OCI-LY1 (cell line): ENCODE measurements at regions not wholly inside any gene's neighbourhood (a gene's known extent, or its start where the extent isn't known, plus 50 kb on each side); places are given as distances from the start of the nearest gene placed in this dataset.

Source experiments
- H2AFZ ChIP-seq: fragments of 200-600 bp; sonication (generic), shearing (Covaris generic); 2 replicates; pipeline ENCODE4 v1.6.0; 2014; ENCODE audit warnings: antibody characterized with exemption, mild to moderate bottlenecking, low read length
- H3F3A ChIP-seq: fragments of 200-600 bp; sonication (generic), shearing (Covaris generic); 2 replicates; pipeline ENCODE4 v1.6.0; 2014; ENCODE audit warnings: mild to moderate bottlenecking, antibody characterized with exemption, low read length, moderate library complexity; ENCODE audit not compliant: insufficient read depth
- H3K27ac ChIP-seq: fragments of 200-600 bp; sonication (generic); 2 replicates; pipeline ENCODE4 v1.5.1; 2014; ENCODE audit warnings: low read length, mixed run types, mild to moderate bottlenecking, low read depth; ENCODE audit not compliant: poor library complexity, severe bottlenecking
- H3K27me3 ChIP-seq: fragments of 200-600 bp; sonication (generic); 2 replicates; pipeline ENCODE4 v1.6.0; 2014; ENCODE audit warnings: antibody characterized with exemption, mild to moderate bottlenecking, low read length, moderate library complexity; ENCODE audit not compliant: insufficient read depth
- H3K36me3 ChIP-seq: fragments of 200-600 bp; sonication (generic); 2 replicates; pipeline ENCODE4 v1.6.1; 2014; ENCODE audit warnings: mild to moderate bottlenecking, antibody characterized with exemption, low read length, moderate library complexity, mixed read lengths; ENCODE audit not compliant: insufficient read depth
- H3K4me1 ChIP-seq: fragments of 200-600 bp; sonication (generic); 2 replicates; pipeline ENCODE4 v1.5.1; 2014; ENCODE audit warnings: mild to moderate bottlenecking, low read length, moderate library complexity; ENCODE audit not compliant: insufficient read depth, severe bottlenecking
- H3K4me2 ChIP-seq: fragments of 200-600 bp; sonication (generic), shearing (Covaris generic); 2 replicates; pipeline ENCODE4 v1.6.1; 2014; ENCODE audit warnings: low read length
- H3K4me3 ChIP-seq: fragments of 200-600 bp; sonication (generic); 2 replicates; pipeline ENCODE4 v1.5.1; 2014; ENCODE audit warnings: low read length, low read depth, mild to moderate bottlenecking, mixed read lengths; ENCODE audit not compliant: poor library complexity, severe bottlenecking
- H3K79me2 ChIP-seq: fragments of 200-600 bp; shearing (Covaris generic); 2 replicates; pipeline ENCODE4 v1.6.1; 2016; ENCODE audit warnings: mixed run types, low read length, mixed read lengths; ENCODE audit not compliant: insufficient read depth
- H3K9ac ChIP-seq: fragments of 200-600 bp; sonication (generic), shearing (Covaris generic); 2 replicates; pipeline ENCODE4 v1.6.1; 2014; ENCODE audit warnings: mild to moderate bottlenecking, low read length, mixed read lengths
- H3K9me2 ChIP-seq: fragments of 200-600 bp; sonication (generic), shearing (Covaris generic); 2 replicates; pipeline ENCODE4 v1.6.1; 2014; ENCODE audit warnings: low read depth, mild to moderate bottlenecking, low read length, mixed read lengths
- H3K9me3 ChIP-seq: fragments of 200-600 bp; shearing (Covaris generic); 2 replicates; pipeline ENCODE4 v1.6.1; 2014; ENCODE audit warnings: low read length, mixed read lengths
- H4K20me1 ChIP-seq: fragments of 200-600 bp; sonication (generic), shearing (Covaris generic); 2 replicates; pipeline ENCODE4 v1.6.0; 2016; ENCODE audit warnings: mild to moderate bottlenecking, low read length; ENCODE audit not compliant: insufficient read depth
- EZH2 ChIP-seq: fragments of 200-600 bp; sonication (generic), shearing (Covaris generic); IDR thresholded peaks from 2 replicates; pipeline ENCODE4 v1.8.0; 2017; ENCODE audit warnings: borderline replicate concordance, mixed run types, mild to moderate bottlenecking, antibody characterized with exemption, low read length, moderate library complexity, mixed read lengths
- TF ChIP-seq, protein P1 (sequence below): fragments of 200-600 bp; sonication (generic), shearing (Covaris generic); IDR thresholded peaks from 2 replicates; pipeline ENCODE4 v1.5.1; 2017; ENCODE audit warnings: mild to moderate bottlenecking, antibody characterized with exemption, low read length, moderate library complexity, mixed read lengths

DNA sequence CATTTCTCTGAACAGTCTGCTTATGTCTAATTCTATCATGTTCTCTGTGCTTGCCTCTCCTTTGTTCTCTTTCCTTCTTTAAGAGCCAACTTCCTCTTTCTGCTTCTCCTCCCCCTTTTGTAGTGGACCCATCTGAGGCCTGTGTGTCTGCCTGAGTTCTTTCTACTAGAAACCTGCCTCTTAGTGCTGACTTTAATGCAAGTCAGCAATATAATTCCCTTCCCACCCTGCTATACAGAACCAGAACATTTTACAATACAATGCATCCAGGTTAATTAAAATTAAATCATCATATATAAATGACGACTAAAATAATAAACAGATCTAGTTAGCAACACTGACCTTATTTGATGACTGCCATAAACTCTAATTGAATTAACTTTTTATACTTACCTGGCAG is 82.6 kb upstream of the GAS1 start:
- H4K20me1 ChIP-seq = no peaks in the 10 kb centered on the region
- no peaks in the 10 kb centered on the region for H3K9me3 ChIP-seq
- H3K4me1 ChIP-seq = no peaks in the 10 kb centered on the region
- no peaks in the 10 kb centered on the region for H3F3A ChIP-seq
- H3K4me3 ChIP-seq = no peak overlapping the region
- H3K9ac ChIP-seq = no peak overlapping the region
- H3K36me3 ChIP-seq = no peaks in the 10 kb centered on the region
- H2AFZ ChIP-seq = no peak overlapping the region
- no peaks in the 10 kb centered on the region for H3K9me2 ChIP-seq
- TF ChIP-seq, protein P1, sequence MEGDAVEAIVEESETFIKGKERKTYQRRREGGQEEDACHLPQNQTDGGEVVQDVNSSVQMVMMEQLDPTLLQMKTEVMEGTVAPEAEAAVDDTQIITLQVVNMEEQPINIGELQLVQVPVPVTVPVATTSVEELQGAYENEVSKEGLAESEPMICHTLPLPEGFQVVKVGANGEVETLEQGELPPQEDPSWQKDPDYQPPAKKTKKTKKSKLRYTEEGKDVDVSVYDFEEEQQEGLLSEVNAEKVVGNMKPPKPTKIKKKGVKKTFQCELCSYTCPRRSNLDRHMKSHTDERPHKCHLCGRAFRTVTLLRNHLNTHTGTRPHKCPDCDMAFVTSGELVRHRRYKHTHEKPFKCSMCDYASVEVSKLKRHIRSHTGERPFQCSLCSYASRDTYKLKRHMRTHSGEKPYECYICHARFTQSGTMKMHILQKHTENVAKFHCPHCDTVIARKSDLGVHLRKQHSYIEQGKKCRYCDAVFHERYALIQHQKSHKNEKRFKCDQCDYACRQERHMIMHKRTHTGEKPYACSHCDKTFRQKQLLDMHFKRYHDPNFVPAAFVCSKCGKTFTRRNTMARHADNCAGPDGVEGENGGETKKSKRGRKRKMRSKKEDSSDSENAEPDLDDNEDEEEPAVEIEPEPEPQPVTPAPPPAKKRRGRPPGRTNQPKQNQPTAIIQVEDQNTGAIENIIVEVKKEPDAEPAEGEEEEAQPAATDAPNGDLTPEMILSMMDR = no peak
- TF ChIP-seq EZH2 = no peak
- H3K79me2 ChIP-seq = no peaks in the 10 kb centered on the region
- H3K4me2 ChIP-seq = no peak overlapping the region
- no peak overlapping the region for H3K27ac ChIP-seq
- no peaks in the 10 kb centered on the region for H3K27me3 ChIP-seq

GRCh38 chr9:87034841-87035240 is 87.5 kb upstream of the GAS1 start:
- Histone ChIP-seq H3K27ac (no peak overlapping the region), H3K4me3 (no peak overlapping the region), H4K20me1 (no peaks in the 10 kb centered on the region), H3K27me3 (no peaks in the 10 kb centered on the region), H2AFZ (no peak overlapping the region), H3K36me3 (no peaks in the 10 kb centered on the region), H3K4me2 (no peak overlapping the region), H3K9me2 (no peaks in the 10 kb centered on the region), H3K79me2 (no peaks in the 10 kb centered on the region), H3K9me3 (no peaks in the 10 kb centered on the region), H3K4me1 (no peaks in the 10 kb centered on the region), H3F3A (no peaks in the 10 kb centered on the region), H3K9ac (no peak overlapping the region)
- TF ChIP-seq, protein P1 = no peak
- no peak for TF ChIP-seq EZH2

DNA sequence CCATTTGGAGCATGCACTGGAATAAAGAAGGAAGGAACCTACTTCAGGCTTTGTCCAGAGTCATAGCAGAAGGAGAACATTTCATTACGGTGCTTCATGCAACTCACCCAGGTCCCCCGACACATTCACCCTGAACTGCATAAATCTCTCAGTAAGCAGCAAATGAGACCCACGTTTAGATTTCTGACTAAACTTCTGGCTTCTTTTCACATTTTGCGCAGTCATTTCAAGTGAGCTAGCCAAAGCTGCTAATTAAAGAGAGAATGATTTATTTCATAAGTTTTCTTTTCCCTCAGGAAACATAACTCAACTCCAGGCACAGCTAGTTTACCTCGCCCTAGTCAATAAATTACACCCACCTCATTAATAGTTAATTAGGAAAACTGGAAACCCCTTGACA is 88.6 kb upstream of the GAS1 start:
- H3K9me3 ChIP-seq = no peaks in the 10 kb centered on the region
- no peaks in the 10 kb centered on the region for H4K20me1 ChIP-seq
- TF ChIP-seq, protein P1 = no peak
- no peak for TF ChIP-seq EZH2
- H3K4me2 ChIP-seq = no peak overlapping the region
- no peak overlapping the region for H3K27ac ChIP-seq
- H3K9ac ChIP-seq = no peak overlapping the region
- no peak overlapping the region for H3K4me3 ChIP-seq
- no peaks in the 10 kb centered on the region for H3K9me2 ChIP-seq
- no peaks in the 10 kb centered on the region for H3K36me3 ChIP-seq
- H3K79me2 ChIP-seq = no peaks in the 10 kb centered on the region
- H3F3A ChIP-seq = no peaks in the 10 kb centered on the region
- H3K4me1 ChIP-seq = no peaks in the 10 kb centered on the region
- no peaks in the 10 kb centered on the region for H3K27me3 ChIP-seq
- H2AFZ ChIP-seq = no peak overlapping the region
